Erythroblast (primary cell): ENCODE measurements at regions not wholly inside any gene's neighbourhood (a gene's known extent, or its start where the extent isn't known, plus 50 kb on each side); places are given as distances from the start of the nearest gene placed in this dataset.

ENCODE experiments used
- GATA1 ChIP-seq: IDR thresholded peaks from 2 replicates; pipeline ENCODE4 v1.6.1; 2011; ENCODE audit warnings: low read depth, mild to moderate bottlenecking, control low read depth, low read length, moderate library complexity
- POLR2A ChIP-seq: IDR thresholded peaks from 2 replicates; pipeline ENCODE4 v1.6.1; 2011; ENCODE audit warnings: mild to moderate bottlenecking, low read length

- TF ChIP-seq POLR2A (no peak), GATA1 (no peak)
These were observed 403.2 kb upstream of the KLHL29 start for GRCh38 chr2:22981785-22982184.
